ENCODE measurements at regions not wholly inside any gene's neighbourhood (a gene's known extent, or its start where the extent isn't known, plus 50 kb on each side); places are given as distances from the start of the nearest gene placed in this dataset.

DNA sequence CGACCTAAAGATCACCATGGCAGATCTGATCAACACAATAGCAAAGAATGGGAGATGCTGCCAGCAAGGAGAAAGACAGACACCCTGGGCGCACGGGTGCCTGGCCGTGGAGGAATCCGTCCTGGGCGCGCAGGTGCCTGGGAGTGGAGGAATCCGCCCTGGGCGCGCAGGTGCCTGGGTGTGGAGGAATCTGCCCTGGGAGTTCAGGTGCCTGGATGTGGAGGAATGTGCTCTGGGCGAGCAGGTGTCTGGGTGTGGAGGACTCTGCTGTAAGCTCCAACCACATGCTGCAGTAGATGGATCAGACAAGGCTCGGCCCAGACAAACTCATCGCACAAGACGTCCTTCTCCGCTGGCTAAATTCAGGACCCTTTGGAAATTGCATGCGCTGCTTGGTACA, 346.3 kb upstream of the ADARB2 start:
- H3K27ac Mint-ChIP-seq: no peak overlapping the region
- peaks cover 13% of the 10 kb centered on the region for H3K27me3 Mint-ChIP-seq
- no peak for ATAC-seq (ENCODE audit: low read depth)
- no peaks in the 10 kb centered on the region for H3K9me3 Mint-ChIP-seq
- H3K4me3 Mint-ChIP-seq: no peak overlapping the region
- DNase-seq (ENCODE audit: low spot score in 2 of 2): no peak
- H3K36me3 Mint-ChIP-seq: no peaks in the 10 kb centered on the region
- H3K4me1 Mint-ChIP-seq: no peaks in the 10 kb centered on the region

GRCh38 chr10:2081501-2081900, 344.2 kb upstream of the ADARB2 start:
- H3K27me3 Mint-ChIP-seq: peaks cover 12% of the 10 kb centered on the region
- DNase-seq (ENCODE audit: low spot score in 2 of 2): no peak
- no peaks in the 10 kb centered on the region for H3K9me3 Mint-ChIP-seq
- no peak for ATAC-seq (ENCODE audit: low read depth)
- H3K36me3 Mint-ChIP-seq: no peaks in the 10 kb centered on the region
- H3K4me3 Mint-ChIP-seq: no peak overlapping the region
- no peak overlapping the region for H3K27ac Mint-ChIP-seq
- H3K4me1 Mint-ChIP-seq: no peaks in the 10 kb centered on the region

GRCh38 chr10:2079603-2080078, 342.3 kb upstream of the ADARB2 start:
- ATAC-seq (ENCODE audit: low read depth) (no peak), DNase-seq (ENCODE audit: low spot score in 2 of 2) (no peak)
- no peak overlapping the region for H3K4me3 Mint-ChIP-seq

DNA sequence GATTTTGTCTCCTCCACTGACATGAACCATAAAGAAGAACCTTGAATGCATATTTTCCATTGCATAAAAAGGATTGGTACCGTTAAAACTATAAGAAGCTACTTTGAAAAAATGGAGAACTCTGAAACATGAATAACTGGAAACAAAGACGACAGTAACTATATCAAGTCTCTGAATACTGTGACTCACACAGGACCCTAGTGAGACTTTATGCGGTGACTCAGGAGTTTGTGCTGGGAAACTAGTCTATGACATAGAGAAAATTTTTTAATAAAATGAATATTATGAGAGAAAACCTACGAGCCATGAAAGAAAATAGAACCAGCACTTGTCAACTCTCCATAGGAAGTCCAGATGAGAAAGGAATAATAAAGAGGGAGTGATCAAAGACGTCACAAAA, 339.9 kb upstream of the ADARB2 start:
- H3K4me3 Mint-ChIP-seq: no peak overlapping the region
- no peak overlapping the region for H3K27ac Mint-ChIP-seq

More at GRCh38 chr10:2079603-2080078, 342.3 kb upstream of the ADARB2 start:
- H3K4me1 Mint-ChIP-seq: no peaks in the 10 kb centered on the region
- H3K36me3 Mint-ChIP-seq: no peaks in the 10 kb centered on the region
- H3K27me3 Mint-ChIP-seq: peaks cover 6% of the 10 kb centered on the region
- H3K27ac Mint-ChIP-seq: no peak overlapping the region
- no peaks in the 10 kb centered on the region for H3K9me3 Mint-ChIP-seq

GRCh38 chr10:2076528-2076927, 339.2 kb upstream of the ADARB2 start:
- Mint-ChIP-seq H3K27me3 (peaks cover 6% of the 10 kb centered on the region), H3K4me1 (no peaks in the 10 kb centered on the region), H3K9me3 (no peaks in the 10 kb centered on the region), H3K36me3 (no peaks in the 10 kb centered on the region), H3K4me3 (no peak overlapping the region), H3K27ac (no peak overlapping the region)
- no peak for ATAC-seq (ENCODE audit: low read depth)
- DNase-seq (ENCODE audit: low spot score in 2 of 2): no peak

More for the DNA sequence above, 339.9 kb upstream of the ADARB2 start:
- ATAC-seq (ENCODE audit: low read depth) (no peak), DNase-seq (ENCODE audit: low spot score in 2 of 2) (no peak)
- H3K9me3 Mint-ChIP-seq: no peaks in the 10 kb centered on the region
- H3K36me3 Mint-ChIP-seq: no peaks in the 10 kb centered on the region
- peaks cover 4% of the 10 kb centered on the region for H3K27me3 Mint-ChIP-seq
- H3K4me1 Mint-ChIP-seq: no peaks in the 10 kb centered on the region

- ATAC-seq (ENCODE audit: low read depth): no peak
- DNase-seq (ENCODE audit: low spot score in 2 of 2): no peak
- no peaks in the 10 kb centered on the region for H3K36me3 Mint-ChIP-seq
- H3K9me3 Mint-ChIP-seq: peaks cover 14% of the 10 kb centered on the region
- peaks cover 3% of the 10 kb centered on the region for H3K4me1 Mint-ChIP-seq
- H3K27ac Mint-ChIP-seq: no peak overlapping the region
- peaks cover 1% of the 10 kb centered on the region for H3K27me3 Mint-ChIP-seq
- no peak overlapping the region for H3K4me3 Mint-ChIP-seq
Observed at GRCh38 chr10:2067015-2067414, 329.7 kb upstream of the ADARB2 start.

GRCh38 chr10:2054728-2055127, 317.4 kb upstream of the ADARB2 start:
- peaks cover 7% of the 10 kb centered on the region for H3K27me3 Mint-ChIP-seq
- ATAC-seq (ENCODE audit: low read depth): no peak
- H3K9me3 Mint-ChIP-seq: no peaks in the 10 kb centered on the region
- H3K27ac Mint-ChIP-seq: no peak overlapping the region
- no peaks in the 10 kb centered on the region for H3K36me3 Mint-ChIP-seq
- no peak for DNase-seq (ENCODE audit: low spot score in 2 of 2)
- peaks cover 3% of the 10 kb centered on the region for H3K4me1 Mint-ChIP-seq
- H3K4me3 Mint-ChIP-seq: no peak overlapping the region

GRCh38 chr10:2053805-2054204, 316.5 kb upstream of the ADARB2 start:
- Mint-ChIP-seq H3K36me3 (no peaks in the 10 kb centered on the region), H3K27me3 (peaks cover 7% of the 10 kb centered on the region), H3K27ac (no peak overlapping the region), H3K4me3 (no peak overlapping the region), H3K9me3 (no peaks in the 10 kb centered on the region), H3K4me1 (peaks cover 3% of the 10 kb centered on the region)
- DNase-seq (ENCODE audit: low spot score in 2 of 2) (no peak), ATAC-seq (ENCODE audit: low read depth) (no peak)

DNA sequence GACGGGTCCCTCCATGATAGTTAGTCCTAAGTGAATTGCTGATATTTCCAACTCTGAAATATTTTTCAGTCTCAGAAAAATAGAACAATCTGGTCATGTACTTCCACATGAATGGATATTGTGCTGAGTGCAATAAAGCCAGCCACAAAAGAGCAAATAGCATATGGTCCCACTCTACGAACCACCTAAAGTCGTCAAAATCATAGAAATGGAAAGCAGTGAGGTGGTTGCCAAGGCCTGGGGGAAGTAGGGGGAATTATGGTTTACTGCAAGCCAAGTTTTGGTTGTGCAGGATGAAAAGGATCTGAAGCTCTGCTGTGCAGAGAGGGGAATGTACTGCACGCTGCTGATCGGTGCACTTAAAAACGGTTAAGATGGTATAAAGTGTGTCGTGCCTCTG, 313.8 kb upstream of the ADARB2 start:
- Mint-ChIP-seq H3K27ac (no peak overlapping the region), H3K9me3 (no peaks in the 10 kb centered on the region), H3K27me3 (peaks cover 3% of the 10 kb centered on the region), H3K36me3 (no peaks in the 10 kb centered on the region), H3K4me3 (no peak overlapping the region), H3K4me1 (no peaks in the 10 kb centered on the region)
- no peak for ATAC-seq (ENCODE audit: low read depth)
- no peak for DNase-seq (ENCODE audit: low spot score in 2 of 2)

DNA sequence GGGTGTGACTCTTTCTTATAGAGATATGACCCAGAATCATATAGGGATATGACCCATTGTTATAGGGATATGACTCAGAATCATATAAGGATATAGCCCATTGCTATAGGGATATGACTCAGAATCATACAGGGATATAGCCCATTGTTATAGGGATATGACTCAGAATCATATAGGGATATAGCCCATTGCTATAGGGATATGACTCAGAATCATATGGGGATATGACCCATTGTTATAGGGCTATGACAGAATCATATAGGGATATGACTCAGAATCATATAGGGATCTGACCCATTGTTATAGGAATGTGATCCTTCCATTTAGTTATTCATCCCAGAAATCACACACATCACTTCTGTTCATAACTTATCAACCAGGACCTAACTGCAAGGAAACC, 312.2 kb upstream of the ADARB2 start:
- H3K27me3 Mint-ChIP-seq: peaks cover 3% of the 10 kb centered on the region
- DNase-seq (ENCODE audit: low spot score in 2 of 2): no peak
- no peak overlapping the region for H3K4me3 Mint-ChIP-seq
- no peaks in the 10 kb centered on the region for H3K4me1 Mint-ChIP-seq
- H3K27ac Mint-ChIP-seq: no peak overlapping the region
- no peaks in the 10 kb centered on the region for H3K9me3 Mint-ChIP-seq
- no peak for ATAC-seq (ENCODE audit: low read depth)
- H3K36me3 Mint-ChIP-seq: no peaks in the 10 kb centered on the region

DNA sequence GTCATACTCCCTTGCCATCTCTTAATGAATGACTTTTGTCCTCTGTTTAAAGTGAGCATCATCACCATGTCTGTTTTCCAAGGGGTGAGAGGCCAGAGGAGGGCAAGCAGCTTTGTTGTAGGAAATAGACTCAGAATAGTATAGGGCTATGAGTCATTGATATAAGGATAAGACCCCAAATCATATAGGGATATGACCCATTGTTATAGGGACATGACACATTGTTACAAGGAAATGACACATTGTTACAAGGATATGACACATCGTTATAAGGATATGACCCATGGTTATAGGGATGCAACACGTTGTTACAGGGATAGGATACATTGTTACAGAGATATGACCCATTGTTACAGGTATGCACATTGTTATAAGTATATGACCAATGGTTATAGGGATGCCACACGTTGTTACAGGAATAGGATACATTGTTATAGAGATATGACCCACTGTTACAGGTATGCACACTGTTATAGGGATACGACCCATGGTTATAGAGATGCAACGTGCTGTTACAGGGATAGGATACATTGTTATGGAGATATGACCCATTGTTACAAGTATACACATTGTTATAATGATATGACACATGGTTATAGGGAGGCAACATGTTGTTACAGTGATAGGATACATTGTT, 311.1 kb upstream of the ADARB2 start:
- H3K27me3 Mint-ChIP-seq: peaks cover 3% of the 10 kb centered on the region
- DNase-seq (ENCODE audit: low spot score in 2 of 2) (no peak), ATAC-seq (ENCODE audit: low read depth) (no peak)
- H3K36me3 Mint-ChIP-seq: no peaks in the 10 kb centered on the region
- no peaks in the 10 kb centered on the region for H3K9me3 Mint-ChIP-seq
- H3K4me3 Mint-ChIP-seq: no peak overlapping the region
- no peaks in the 10 kb centered on the region for H3K4me1 Mint-ChIP-seq
- H3K27ac Mint-ChIP-seq: no peak overlapping the region

DNA sequence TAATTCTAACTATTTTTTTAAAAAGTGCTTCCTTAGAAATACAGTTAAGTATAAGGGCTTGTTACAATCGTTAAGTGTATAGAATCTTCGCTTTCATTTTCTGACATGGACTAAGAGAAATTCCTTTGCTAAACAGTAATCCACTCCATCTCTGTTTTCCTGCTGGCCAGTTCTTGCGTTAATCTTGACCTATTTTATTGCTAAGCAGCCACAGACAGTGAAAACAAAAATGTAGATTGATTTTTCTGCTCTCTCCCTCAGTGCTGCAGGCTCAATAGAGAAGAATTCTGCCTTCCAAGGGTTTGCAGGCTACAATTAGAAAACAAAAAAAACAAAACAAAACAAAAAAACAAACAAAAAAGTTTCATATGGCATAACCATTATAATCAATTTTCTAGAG, 310.4 kb upstream of the ADARB2 start:
- H3K4me3 Mint-ChIP-seq: no peak overlapping the region
- H3K4me1 Mint-ChIP-seq: no peaks in the 10 kb centered on the region
- H3K9me3 Mint-ChIP-seq: no peaks in the 10 kb centered on the region
- DNase-seq (ENCODE audit: low spot score in 2 of 2) (no peak), ATAC-seq (ENCODE audit: low read depth) (no peak)
- no peaks in the 10 kb centered on the region for H3K27me3 Mint-ChIP-seq
- no peaks in the 10 kb centered on the region for H3K36me3 Mint-ChIP-seq
- no peak overlapping the region for H3K27ac Mint-ChIP-seq

DNA sequence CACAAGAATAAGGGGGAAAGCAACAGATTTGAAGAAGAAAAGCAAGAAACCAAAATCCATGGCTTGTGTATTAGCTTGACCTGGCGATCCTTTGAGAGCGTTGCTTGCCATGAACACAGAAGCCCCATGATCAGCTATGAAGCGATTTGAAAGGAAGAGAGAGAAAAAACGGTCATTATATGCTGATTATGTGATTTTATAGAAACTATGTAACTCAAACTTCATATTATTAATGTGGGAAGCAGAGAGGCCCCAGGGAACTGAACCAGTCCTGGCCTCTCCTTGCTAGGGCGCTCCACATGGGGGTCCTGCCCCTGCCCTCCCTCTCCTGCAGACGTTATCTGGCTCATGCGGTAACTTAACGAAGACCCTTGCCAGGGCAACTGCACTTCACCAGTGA, 306.1 kb upstream of the ADARB2 start:
- Mint-ChIP-seq H3K36me3 (no peaks in the 10 kb centered on the region), H3K9me3 (no peaks in the 10 kb centered on the region), H3K27ac (no peak overlapping the region), H3K4me3 (no peak overlapping the region), H3K4me1 (no peaks in the 10 kb centered on the region), H3K27me3 (peaks cover 6% of the 10 kb centered on the region)
- ATAC-seq (ENCODE audit: low read depth) (no peak), DNase-seq (ENCODE audit: low spot score in 2 of 2) (no peak)

DNA sequence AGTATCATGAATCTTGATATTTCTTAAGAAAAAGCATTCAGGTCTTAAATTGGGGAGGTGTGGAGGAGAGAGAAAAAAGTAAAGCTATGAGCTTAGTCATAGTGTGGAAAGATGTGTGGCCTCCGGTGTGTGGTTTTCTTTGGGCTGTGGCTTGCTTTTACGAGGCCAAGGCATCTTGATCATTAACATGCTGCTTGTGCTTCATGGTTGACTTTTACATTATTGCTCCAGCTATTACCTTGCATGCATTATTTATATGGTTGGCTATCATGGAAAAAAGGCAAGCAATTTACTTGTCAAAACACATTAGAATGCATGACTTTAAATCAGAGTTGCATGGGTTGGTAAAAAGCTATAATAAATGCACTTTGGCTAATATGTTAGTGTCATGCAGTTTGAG, 300.7 kb upstream of the ADARB2 start:
- Mint-ChIP-seq H3K9me3 (peaks cover 5% of the 10 kb centered on the region), H3K27me3 (peaks cover 11% of the 10 kb centered on the region), H3K27ac (no peak overlapping the region), H3K4me3 (no peak overlapping the region), H3K36me3 (peaks cover 2% of the 10 kb centered on the region), H3K4me1 (no peaks in the 10 kb centered on the region)
- DNase-seq (ENCODE audit: low spot score in 2 of 2): no peak
- no peak for ATAC-seq (ENCODE audit: low read depth)

GRCh38 chr10:2037246-2037645, 299.9 kb upstream of the ADARB2 start:
- no peak overlapping the region for H3K4me3 Mint-ChIP-seq
- ATAC-seq (ENCODE audit: low read depth) (no peak), DNase-seq (ENCODE audit: low spot score in 2 of 2) (no peak)
- peaks cover 8% of the 10 kb centered on the region for H3K9me3 Mint-ChIP-seq
- no peak overlapping the region for H3K27ac Mint-ChIP-seq
- H3K4me1 Mint-ChIP-seq: no peaks in the 10 kb centered on the region
- peaks cover 3% of the 10 kb centered on the region for H3K36me3 Mint-ChIP-seq
- peaks cover 12% of the 10 kb centered on the region for H3K27me3 Mint-ChIP-seq

Measured in memory B cell (primary cell).